EL (cell line): ENCODE measurements at regions not wholly inside any gene's neighbourhood (a gene's known extent, or its start where the extent isn't known, plus 50 kb on each side); places are given as distances from the start of the nearest gene placed in this dataset.

ENCODE experiments used
- DNase-seq: peaks from one replicate; pipeline ENCODE4 v3.0.0-alpha.2; 2016

GRCh38 chr7:22962775-22963350, 51.1 kb downstream of the HYCC1 start:
- no peak for DNase-seq

- no peak for DNase-seq
These were observed 55.2 kb downstream of the HYCC1 start for GRCh38 chr7:22958742-22959141.

- DNase-seq = no peak
These were observed 59.7 kb downstream of the HYCC1 start for GRCh38 chr7:22954251-22954650.

GRCh38 chr7:22952306-22953015, 61.5 kb downstream of the HYCC1 start:
- no peak for DNase-seq

- DNase-seq = no peak
These were observed 64.0 kb downstream of the HYCC1 start for GRCh38 chr7:22949944-22950343.

GRCh38 chr7:22949221-22949620, 64.7 kb downstream of the HYCC1 start:
- no peak for DNase-seq

- DNase-seq = no peak
These were observed 65.2 kb downstream of the HYCC1 start for GRCh38 chr7:22948770-22949169.

GRCh38 chr7:22945584-22945983, 68.3 kb downstream of the HYCC1 start:
- DNase-seq = no peak

- DNase-seq = peak; percentile 28
These were observed 69.4 kb downstream of the HYCC1 start for GRCh38 chr7:22944510-22944909.

GRCh38 chr7:22944022-22944421, 69.9 kb downstream of the HYCC1 start:
- DNase-seq = peak; percentile 81

- DNase-seq = no peak
These were observed 71.7 kb downstream of the HYCC1 start for GRCh38 chr7:22942191-22942590.

GRCh38 chr7:22939842-22940241, 74.1 kb downstream of the HYCC1 start:
- no peak for DNase-seq

GRCh38 chr7:22937946-22938345, 76.0 kb downstream of the HYCC1 start:
- DNase-seq = no peak

GRCh38 chr7:22936246-22936645, 77.7 kb downstream of the HYCC1 start:
- DNase-seq = no peak

- peak; percentile 12 for DNase-seq
These were observed 78.7 kb downstream of the HYCC1 start for GRCh38 chr7:22935269-22935668.

GRCh38 chr7:22934473-22935065, 79.4 kb downstream of the HYCC1 start:
- DNase-seq = peak; percentile 52

- DNase-seq = peak; percentile 19
These were observed 79.9 kb downstream of the HYCC1 start for GRCh38 chr7:22934023-22934422.

GRCh38 chr7:22932896-22933295, 81.0 kb downstream of the HYCC1 start:
- DNase-seq = no peak

GRCh38 chr7:22931011-22931410, 82.9 kb downstream of the HYCC1 start:
- peak; percentile 55 for DNase-seq

GRCh38 chr7:22922307-22922706, 91.6 kb downstream of the HYCC1 start:
- DNase-seq = no peak

- no peak for DNase-seq
These were observed 92.4 kb downstream of the HYCC1 start for GRCh38 chr7:22921386-22922086.

GRCh38 chr7:22920672-22921071, 93.3 kb downstream of the HYCC1 start:
- DNase-seq = no peak

- no peak for DNase-seq
These were observed 90.5 kb upstream of the TOMM7 start for GRCh38 chr7:22913158-22913557.

GRCh38 chr7:22911889-22912288, 89.2 kb upstream of the TOMM7 start:
- no peak for DNase-seq
